Testis (tissue), 2 donors: ENCODE measurements at regions not wholly inside any gene's neighbourhood (a gene's known extent, or its start where the extent isn't known, plus 50 kb on each side); places are given as distances from the start of the nearest gene placed in this dataset.

ENCODE experiments used
- DNase-seq: peaks from one replicate; pipeline ENCODE4 v3.0.0-alpha.2; 2019
- H3K27ac ChIP-seq, 2 donors: fragments of 200-600 bp; sonication (generic); one replicate each; pipeline ENCODE4 v1.5.1; 2019
- H3K27me3 ChIP-seq: fragments of 200-600 bp; sonication (generic); one replicate; pipeline ENCODE4 v1.5.1; 2019
- H3K36me3 ChIP-seq: fragments of 200-600 bp; sonication (generic); one replicate; pipeline ENCODE4 v1.5.1; 2017; ENCODE audit warnings: low read depth; ENCODE audit errors: missing control alignments
- H3K4me1 ChIP-seq: fragments of 200-600 bp; sonication (generic); one replicate; pipeline ENCODE4 v1.5.1; 2019
- H3K4me3 ChIP-seq, 2 donors: fragments of 200-600 bp; sonication (generic); one replicate each; pipeline ENCODE4 v1.5.1; 2017 to 2019
- H3K9me3 ChIP-seq: fragments of 200-600 bp; sonication (generic); one replicate; pipeline ENCODE4 v1.5.1; 2017
- CTCF ChIP-seq, 3 experiments: fragments of 450-650 bp in 2 of 3; fragments of 200-600 bp in 1 of 3; sonication (generic) in 1 of 3; IDR thresholded peaks; one replicate each; pipeline ENCODE4 v1.5.1; 2016 to 2019; ENCODE audit warnings: antibody characterized with exemption in 3 of 3, mild to moderate bottlenecking in 2 of 3, moderate library complexity in 1 of 3
- POLR2A ChIP-seq: fragments of 450-650 bp; IDR thresholded peaks from one replicate; pipeline ENCODE4 v1.6.1; 2017; ENCODE audit warnings: antibody characterized with exemption, mild to moderate bottlenecking, moderate library complexity
- WGBS, 2 donors: methylation state at CpG; one replicate each; pipeline ENCODE4 v1.1.5; 2018; 5-methylcytosine and 5-hydroxymethylcytosine counted together
- intact Hi-C: fragments of 100-400 bp; cut with DNase I; formaldehyde crosslinking; loops from one replicate; pipeline ENCODE4 v1.15.1; 2023; ENCODE audit warnings: low total_unique reads

GRCh38 chr4:189385098-189385497, 555.6 kb upstream of the FRG1 start:
- WGBS, 2 donors: 30 to 54% methylated on average over 1 of the region's 1 CpG

GRCh38 chr4:189385579-189385978, 555.1 kb upstream of the FRG1 start:
- no peak for DNase-seq
- 59 to 85% methylated on average over 2 of the region's 2 CpGs for WGBS, 2 donors
- TF ChIP-seq POLR2A (no peak), CTCF (IDR thresholded peaks at IDR 0.05) (no peak)

More at GRCh38 chr4:189385098-189385497, 555.6 kb upstream of the FRG1 start:
- Histone ChIP-seq H3K9me3 (no peaks in the 10 kb centered on the region), H3K4me3 (no peak overlapping the region), H3K4me1 (no peaks in the 10 kb centered on the region), H3K27ac (no peak overlapping the region), H3K36me3 (no peaks in the 10 kb centered on the region), H3K27me3 (no peaks in the 10 kb centered on the region)
- TF ChIP-seq POLR2A (no peak), CTCF (IDR thresholded peaks at IDR 0.05) (no peak)
- DNase-seq: no peak
- intact Hi-C loops: no loop called here

GRCh38 chr4:189396435-189396834, 544.2 kb upstream of the FRG1 start:
- H3K4me3 ChIP-seq: no peak overlapping the region

More at GRCh38 chr4:189385579-189385978, 555.1 kb upstream of the FRG1 start:
- no peak overlapping the region for H3K4me3 ChIP-seq
- no peaks in the 10 kb centered on the region for H3K4me1 ChIP-seq
- no peaks in the 10 kb centered on the region for H3K9me3 ChIP-seq
- H3K27ac ChIP-seq: no peak overlapping the region
- H3K27me3 ChIP-seq: no peaks in the 10 kb centered on the region
- H3K36me3 ChIP-seq: no peaks in the 10 kb centered on the region
- intact Hi-C loops: no loop called here

GRCh38 chr4:189404271-189404670, 536.4 kb upstream of the FRG1 start:
- Histone ChIP-seq H3K4me3 (no peak overlapping the region), H3K4me1 (no peaks in the 10 kb centered on the region), H3K9me3 (no peaks in the 10 kb centered on the region), H3K27me3 (no peaks in the 10 kb centered on the region), H3K36me3 (no peaks in the 10 kb centered on the region), H3K27ac (no peak overlapping the region)
- DNase-seq: no peak
- WGBS, 2 donors: 86 to 94% methylated on average over 1 of the region's 1 CpG
- intact Hi-C loops: no loop called here
- TF ChIP-seq POLR2A: no peak
- no peak for TF ChIP-seq CTCF (IDR thresholded peaks at IDR 0.05)

More at GRCh38 chr4:189396435-189396834, 544.2 kb upstream of the FRG1 start:
- TF ChIP-seq POLR2A (no peak), CTCF (IDR thresholded peaks at IDR 0.05) (no peak)
- no peaks in the 10 kb centered on the region for H3K27me3 ChIP-seq
- no peaks in the 10 kb centered on the region for H3K9me3 ChIP-seq
- DNase-seq: no peak
- no peaks in the 10 kb centered on the region for H3K4me1 ChIP-seq
- H3K36me3 ChIP-seq: no peaks in the 10 kb centered on the region
- 91 to 94% methylated on average over 7 of the region's 7 CpGs for WGBS, 2 donors
- intact Hi-C loops: no loop called here
- H3K27ac ChIP-seq: no peak overlapping the region

- Histone ChIP-seq H3K36me3 (no peaks in the 10 kb centered on the region), H3K27ac (no peak overlapping the region), H3K4me1 (no peaks in the 10 kb centered on the region), H3K4me3 (no peak overlapping the region), H3K27me3 (no peaks in the 10 kb centered on the region), H3K9me3 (no peaks in the 10 kb centered on the region)
- no peak for DNase-seq
- 66 to 74% methylated on average over 6 of the region's 6 CpGs for WGBS, 2 donors
- intact Hi-C loops: no loop called here
- no peak for TF ChIP-seq POLR2A
- no peak for TF ChIP-seq CTCF (IDR thresholded peaks at IDR 0.05)
Measured at GRCh38 chr4:189409158-189409557, 531.5 kb upstream of the FRG1 start.
